ENCODE measurements at regions not wholly inside any gene's neighbourhood (a gene's known extent, or its start where the extent isn't known, plus 50 kb on each side); places are given as distances from the start of the nearest gene placed in this dataset.
"Not testable (repeated sequence)": the region's sequence is repeated elsewhere in the genome, so short reads cannot be mapped to it uniquely, and the experiment has no call there.

- Histone ChIP-seq H3K36me3 (ENCODE audit: control insufficient read depth, low read length) (no peaks in the 10 kb centered on the region), H3K9me2 (replicated peaks; ENCODE audit: control insufficient read depth, low read length) (no peaks in the 10 kb centered on the region), H3F3A (ENCODE audit: control insufficient read depth, insufficient read depth) (no peaks in the 10 kb centered on the region), H3K4me2 (ENCODE audit: low read length) (no peak overlapping the region), H3K4me3 (ENCODE audit: low read length) (no peak overlapping the region), H3K27me3 (ENCODE audit: control insufficient read depth, low read length) (peaks cover 7% of the 10 kb centered on the region), H3K4me1 (ENCODE audit: control insufficient read depth, low read length) (no peaks in the 10 kb centered on the region), H3K79me2 (ENCODE audit: control insufficient read depth, low read length) (no peaks in the 10 kb centered on the region), H3K9me3 (ENCODE audit: control insufficient read depth, insufficient read depth, low read length) (no peaks in the 10 kb centered on the region), H3K27ac (ENCODE audit: low read depth, low read length) (no peak overlapping the region), H4K20me1 (ENCODE audit: control insufficient read depth, insufficient read depth, low read depth, low read length) (no peaks in the 10 kb centered on the region)
- TF ChIP-seq EZH2phosphoT487 (IDR thresholded peaks at IDR 0.05; ENCODE audit: borderline replicate concordance, low read length) = no peak
These were observed 81.4 kb upstream of the ZNF366 start for GRCh38 chr5:72588640-72589039.

- H4K20me1 ChIP-seq (ENCODE audit: control insufficient read depth, insufficient read depth, low read depth, low read length) = no peaks in the 10 kb centered on the region
These were observed 80.6 kb upstream of the ZNF366 start for GRCh38 chr5:72587661-72588308.

GRCh38 chr5:72586788-72587530, 79.7 kb upstream of the ZNF366 start:
- no peaks in the 10 kb centered on the region for H3K9me3 ChIP-seq (ENCODE audit: control insufficient read depth, insufficient read depth, low read length)
- H3K4me1 ChIP-seq (ENCODE audit: control insufficient read depth, low read length) = no peaks in the 10 kb centered on the region
- no peaks in the 10 kb centered on the region for H4K20me1 ChIP-seq (ENCODE audit: control insufficient read depth, insufficient read depth, low read depth, low read length)
- H3F3A ChIP-seq (ENCODE audit: control insufficient read depth, insufficient read depth) = no peaks in the 10 kb centered on the region
- H3K36me3 ChIP-seq (ENCODE audit: control insufficient read depth, low read length) = no peaks in the 10 kb centered on the region
- peaks cover 7% of the 10 kb centered on the region for H3K27me3 ChIP-seq (ENCODE audit: control insufficient read depth, low read length)
- no peak overlapping the region for H3K27ac ChIP-seq (ENCODE audit: low read depth, low read length)
- H3K4me2 ChIP-seq (ENCODE audit: low read length) = no peak overlapping the region
- TF ChIP-seq CTCF (IDR thresholded peaks at IDR 0.05; ENCODE audit: low read depth, low read length, poor library complexity, severe bottlenecking) (no peak), EZH2phosphoT487 (IDR thresholded peaks at IDR 0.05; ENCODE audit: borderline replicate concordance, low read length) (no peak)
- H3K4me3 ChIP-seq (ENCODE audit: low read length) = no peak overlapping the region
- no peaks in the 10 kb centered on the region for H3K79me2 ChIP-seq (ENCODE audit: control insufficient read depth, low read length)
- H3K9me2 ChIP-seq (replicated peaks; ENCODE audit: control insufficient read depth, low read length) = no peaks in the 10 kb centered on the region

More at GRCh38 chr5:72587661-72588308, 80.6 kb upstream of the ZNF366 start:
- H3K4me3 ChIP-seq (ENCODE audit: low read length) = no peak overlapping the region
- no peaks in the 10 kb centered on the region for H3K36me3 ChIP-seq (ENCODE audit: control insufficient read depth, low read length)
- no peaks in the 10 kb centered on the region for H3F3A ChIP-seq (ENCODE audit: control insufficient read depth, insufficient read depth)
- H3K4me2 ChIP-seq (ENCODE audit: low read length) = no peak overlapping the region
- H3K27ac ChIP-seq (ENCODE audit: low read depth, low read length) = no peak overlapping the region
- no peak for TF ChIP-seq CTCF (IDR thresholded peaks at IDR 0.05; ENCODE audit: low read depth, low read length, poor library complexity, severe bottlenecking)
- TF ChIP-seq EZH2phosphoT487 (IDR thresholded peaks at IDR 0.05; ENCODE audit: borderline replicate concordance, low read length) = no peak
- H3K9me2 ChIP-seq (replicated peaks; ENCODE audit: control insufficient read depth, low read length) = no peaks in the 10 kb centered on the region
- H3K9me3 ChIP-seq (ENCODE audit: control insufficient read depth, insufficient read depth, low read length) = no peaks in the 10 kb centered on the region
- no peaks in the 10 kb centered on the region for H3K4me1 ChIP-seq (ENCODE audit: control insufficient read depth, low read length)
- no peaks in the 10 kb centered on the region for H3K79me2 ChIP-seq (ENCODE audit: control insufficient read depth, low read length)
- peaks cover 7% of the 10 kb centered on the region for H3K27me3 ChIP-seq (ENCODE audit: control insufficient read depth, low read length)

- peaks cover 7% of the 10 kb centered on the region for H3K27me3 ChIP-seq (ENCODE audit: control insufficient read depth, low read length)
- H3K4me2 ChIP-seq (ENCODE audit: low read length) = no peak overlapping the region
- no peaks in the 10 kb centered on the region for H3K36me3 ChIP-seq (ENCODE audit: control insufficient read depth, low read length)
- H3K27ac ChIP-seq (ENCODE audit: low read depth, low read length) = no peak overlapping the region
- no peaks in the 10 kb centered on the region for H3K9me2 ChIP-seq (replicated peaks; ENCODE audit: control insufficient read depth, low read length)
- no peak for TF ChIP-seq EZH2phosphoT487 (IDR thresholded peaks at IDR 0.05; ENCODE audit: borderline replicate concordance, low read length)
- TF ChIP-seq CTCF (IDR thresholded peaks at IDR 0.05; ENCODE audit: low read depth, low read length, poor library complexity, severe bottlenecking) = no peak
- no peaks in the 10 kb centered on the region for H4K20me1 ChIP-seq (ENCODE audit: control insufficient read depth, insufficient read depth, low read depth, low read length)
- H3K4me1 ChIP-seq (ENCODE audit: control insufficient read depth, low read length) = no peaks in the 10 kb centered on the region
- no peaks in the 10 kb centered on the region for H3F3A ChIP-seq (ENCODE audit: control insufficient read depth, insufficient read depth)
- no peaks in the 10 kb centered on the region for H3K9me3 ChIP-seq (ENCODE audit: control insufficient read depth, insufficient read depth, low read length)
- H3K4me3 ChIP-seq (ENCODE audit: low read length) = no peak overlapping the region
- no peaks in the 10 kb centered on the region for H3K79me2 ChIP-seq (ENCODE audit: control insufficient read depth, low read length)
These were observed 77.3 kb upstream of the ZNF366 start for GRCh38 chr5:72584466-72584865.

- H3K9me2 ChIP-seq (replicated peaks; ENCODE audit: control insufficient read depth, low read length); H3F3A ChIP-seq (ENCODE audit: control insufficient read depth, insufficient read depth); H4K20me1 ChIP-seq (ENCODE audit: control insufficient read depth, insufficient read depth, low read depth, low read length); H3K4me3 ChIP-seq (ENCODE audit: low read length); H3K4me2 ChIP-seq (ENCODE audit: low read length); H3K36me3 ChIP-seq (ENCODE audit: control insufficient read depth, low read length); H3K27me3 ChIP-seq (ENCODE audit: control insufficient read depth, low read length); H3K79me2 ChIP-seq (ENCODE audit: control insufficient read depth, low read length); H3K9me3 ChIP-seq (ENCODE audit: control insufficient read depth, insufficient read depth, low read length); H3K4me1 ChIP-seq (ENCODE audit: control insufficient read depth, low read length); H3K27ac ChIP-seq (ENCODE audit: low read depth, low read length): not testable (repeated sequence)
These were observed 72.1 kb upstream of the ZNF366 start for GRCh38 chr5:72579290-72579689.
